ENCODE measurements at regions not wholly inside any gene's neighbourhood (a gene's known extent, or its start where the extent isn't known, plus 50 kb on each side); places are given as distances from the start of the nearest gene placed in this dataset.

DNA sequence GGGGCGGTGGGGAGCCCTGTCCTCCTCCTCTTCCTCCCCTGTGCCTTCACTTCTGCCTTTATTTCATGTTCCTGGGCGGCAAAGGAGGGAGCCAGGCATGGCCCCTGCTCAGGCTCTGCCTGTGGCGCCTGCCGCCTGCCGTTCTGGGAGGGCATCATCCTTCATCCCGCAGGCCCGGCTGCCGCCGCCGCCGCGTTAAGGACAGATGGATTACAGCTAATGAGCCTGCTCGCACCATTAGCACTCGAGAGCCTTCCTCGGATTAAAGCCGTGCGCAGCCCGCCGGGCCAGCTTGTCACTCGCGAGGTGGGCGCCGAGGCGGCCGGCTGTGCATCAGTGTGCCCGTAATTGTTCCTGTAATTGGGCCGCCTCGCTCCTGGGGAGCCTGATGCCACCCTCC is 127.7 kb upstream of the GSE1 start:
- Histone ChIP-seq H3K27me3 (no peaks in the 10 kb centered on the region), H3K27ac (no peak overlapping the region), H3K4me3 (no peak overlapping the region), H3K4me1 (no peaks in the 10 kb centered on the region), H3K9me3 (no peaks in the 10 kb centered on the region), H3K36me3 (no peaks in the 10 kb centered on the region)
- no peak for DNase-seq (ENCODE audit: low spot score in 2 of 2)
- TF ChIP-seq EP300 (IDR thresholded peaks at IDR 0.05) (no peak), POLR2A (IDR thresholded peaks at IDR 0.05) (no peak)
- TF ChIP-seq, protein P1, sequence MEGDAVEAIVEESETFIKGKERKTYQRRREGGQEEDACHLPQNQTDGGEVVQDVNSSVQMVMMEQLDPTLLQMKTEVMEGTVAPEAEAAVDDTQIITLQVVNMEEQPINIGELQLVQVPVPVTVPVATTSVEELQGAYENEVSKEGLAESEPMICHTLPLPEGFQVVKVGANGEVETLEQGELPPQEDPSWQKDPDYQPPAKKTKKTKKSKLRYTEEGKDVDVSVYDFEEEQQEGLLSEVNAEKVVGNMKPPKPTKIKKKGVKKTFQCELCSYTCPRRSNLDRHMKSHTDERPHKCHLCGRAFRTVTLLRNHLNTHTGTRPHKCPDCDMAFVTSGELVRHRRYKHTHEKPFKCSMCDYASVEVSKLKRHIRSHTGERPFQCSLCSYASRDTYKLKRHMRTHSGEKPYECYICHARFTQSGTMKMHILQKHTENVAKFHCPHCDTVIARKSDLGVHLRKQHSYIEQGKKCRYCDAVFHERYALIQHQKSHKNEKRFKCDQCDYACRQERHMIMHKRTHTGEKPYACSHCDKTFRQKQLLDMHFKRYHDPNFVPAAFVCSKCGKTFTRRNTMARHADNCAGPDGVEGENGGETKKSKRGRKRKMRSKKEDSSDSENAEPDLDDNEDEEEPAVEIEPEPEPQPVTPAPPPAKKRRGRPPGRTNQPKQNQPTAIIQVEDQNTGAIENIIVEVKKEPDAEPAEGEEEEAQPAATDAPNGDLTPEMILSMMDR (IDR thresholded peaks at IDR 0.05), result no peak
- WGBS, 2 donors, result 89 to 92% methylated on average over 16 to 19 of the region's 28 CpGs

DNA sequence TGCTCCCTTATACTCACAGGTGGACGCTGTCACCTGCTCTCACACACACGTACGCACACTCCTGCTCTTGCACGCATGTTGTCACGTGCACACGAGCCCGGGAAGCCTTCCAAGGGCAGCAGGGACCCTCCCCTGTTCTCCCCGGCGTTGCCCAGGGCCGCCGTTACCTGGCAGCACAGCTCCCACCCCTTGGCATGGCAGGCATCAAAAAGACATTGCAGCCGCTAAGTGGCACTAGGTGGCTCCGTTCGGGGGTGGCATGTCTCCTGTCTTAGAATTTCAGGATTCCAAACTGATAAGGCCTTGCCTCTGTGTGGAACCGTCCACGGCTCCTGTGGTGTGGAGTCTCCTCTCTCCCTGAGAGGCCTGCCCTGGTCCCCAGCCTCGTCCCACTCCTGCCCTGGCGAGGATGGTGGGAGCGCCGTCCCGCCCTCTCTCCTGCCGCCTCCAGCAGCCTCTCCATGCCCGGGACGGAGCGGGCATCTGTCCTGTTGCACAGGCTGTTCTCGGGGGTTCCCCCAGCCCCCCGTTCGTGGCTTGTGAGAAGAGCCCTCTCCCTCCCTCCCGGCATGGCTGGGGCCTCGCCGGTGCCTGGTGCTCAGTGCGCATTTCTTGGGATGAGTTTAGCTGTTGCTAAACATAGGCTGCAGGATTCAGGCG is 126.7 kb upstream of the GSE1 start:
- Histone ChIP-seq H3K4me1 (peaks cover 0 to 4% (median under 1%) of the 10 kb centered on the region in 4 donors), H3K27me3 (no peaks in the 10 kb centered on the region), H3K9me3 (no peaks in the 10 kb centered on the region), H3K36me3 (no peaks in the 10 kb centered on the region), H3K4me3 (no peak overlapping the region), H3K27ac (no peak overlapping the region)
- no peak for DNase-seq (ENCODE audit: low spot score in 2 of 2)
- 89 to 91% methylated on average over 30 to 33 of the region's 33 CpGs for WGBS, 2 donors
- no peak for TF ChIP-seq EP300 (IDR thresholded peaks at IDR 0.05)
- TF ChIP-seq, protein P1 (IDR thresholded peaks at IDR 0.05), result no peak
- TF ChIP-seq POLR2A (IDR thresholded peaks at IDR 0.05), result no peak

- no peaks in the 10 kb centered on the region for H3K27me3 ChIP-seq
- no peak overlapping the region for H3K27ac ChIP-seq
- no peak overlapping the region for H3K4me3 ChIP-seq
- H3K9me3 ChIP-seq, result no peaks in the 10 kb centered on the region
- no peak for DNase-seq (ENCODE audit: low spot score in 2 of 2)
- TF ChIP-seq EP300 (IDR thresholded peaks at IDR 0.05) (no peak), POLR2A (IDR thresholded peaks at IDR 0.05) (no peak)
- TF ChIP-seq, protein P1 (IDR thresholded peaks at IDR 0.05), result no peak
- H3K36me3 ChIP-seq, result no peaks in the 10 kb centered on the region
- H3K4me1 ChIP-seq, result peaks cover 0 to 10% (median 2%) of the 10 kb centered on the region in 4 donors
- WGBS, 2 donors, result 85 to 92% methylated on average over 8 of the region's 8 CpGs
Measured at GRCh38 chr16:85488414-85488813, 124.7 kb upstream of the GSE1 start.

- DNase-seq (ENCODE audit: low spot score in 2 of 2), result no peak
- no peaks in the 10 kb centered on the region for H3K9me3 ChIP-seq
- no peaks in the 10 kb centered on the region for H3K27me3 ChIP-seq
- H3K36me3 ChIP-seq, result no peaks in the 10 kb centered on the region
- TF ChIP-seq EP300 (IDR thresholded peaks at IDR 0.05), result no peak
- TF ChIP-seq, protein P1 (IDR thresholded peaks at IDR 0.05), result no peak
- no peak for TF ChIP-seq POLR2A (IDR thresholded peaks at IDR 0.05)
- 82 to 86% methylated on average over 26 to 27 of the region's 27 CpGs for WGBS, 2 donors
- no peak overlapping the region for H3K4me3 ChIP-seq
- H3K27ac ChIP-seq, result no peak overlapping the region
- H3K4me1 ChIP-seq, result peaks cover 0 to 10% (median 2%) of the 10 kb centered on the region in 4 donors
Measured at GRCh38 chr16:85490407-85491057, 122.6 kb upstream of the GSE1 start.

DNA sequence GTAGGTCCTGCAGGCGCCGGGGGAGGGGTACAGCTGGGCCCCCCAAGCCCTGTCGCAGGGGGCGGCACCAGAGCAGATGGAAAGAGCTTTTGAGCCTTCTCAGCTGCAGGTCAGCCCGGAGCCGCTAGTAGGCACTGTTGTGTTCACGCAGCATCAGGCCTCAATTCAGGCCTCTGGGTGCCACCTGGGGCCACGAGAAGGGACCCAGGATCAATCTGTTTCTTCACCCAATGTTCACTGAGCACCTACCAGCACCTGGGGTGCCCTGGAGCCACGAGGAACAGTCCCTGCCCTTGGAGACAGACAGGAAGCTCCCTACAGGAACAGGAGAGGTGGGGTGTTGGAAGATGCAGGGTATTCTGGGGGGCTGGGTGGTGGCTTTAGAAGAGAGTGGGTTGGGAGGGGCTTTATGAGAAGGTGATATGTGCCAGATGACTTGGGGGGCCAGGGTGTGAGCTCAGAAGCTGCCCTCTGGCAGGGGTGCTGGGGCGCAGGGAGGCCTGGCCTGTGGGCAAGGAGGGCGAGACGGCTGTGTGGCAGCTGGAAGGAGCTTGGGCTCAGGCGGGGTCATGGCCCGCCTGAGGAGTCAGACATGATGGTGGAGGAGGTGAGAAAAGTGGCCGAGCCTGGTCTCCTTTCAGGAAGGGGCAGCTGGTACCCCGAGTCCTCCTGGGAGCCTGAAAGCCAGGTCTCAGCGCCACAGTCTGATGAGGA is 121.9 kb upstream of the GSE1 start:
- DNase-seq (ENCODE audit: low spot score in 2 of 2), result no peak
- Histone ChIP-seq H3K27ac (no peak overlapping the region), H3K4me3 (no peak overlapping the region), H3K36me3 (no peaks in the 10 kb centered on the region), H3K9me3 (no peaks in the 10 kb centered on the region), H3K27me3 (no peaks in the 10 kb centered on the region), H3K4me1 (peaks cover 0 to 10% (median 2%) of the 10 kb centered on the region in 4 donors)
- WGBS, 2 donors, result 79 to 85% methylated on average over 11 to 14 of the region's 17 CpGs
- TF ChIP-seq POLR2A (IDR thresholded peaks at IDR 0.05) (no peak), EP300 (IDR thresholded peaks at IDR 0.05) (no peak)
- TF ChIP-seq, protein P1 (IDR thresholded peaks at IDR 0.05), result peak in 4 of 5 experiments; percentile 10 to 60 (median 19)
